GM19324 (cell line): ENCODE measurements at regions not wholly inside any gene's neighbourhood (a gene's known extent, or its start where the extent isn't known, plus 50 kb on each side); places are given as distances from the start of the nearest gene placed in this dataset.
"Not testable (repeated sequence)": the region's sequence is repeated elsewhere in the genome, so short reads cannot be mapped to it uniquely, and the experiment has no call there.

Experiments
- ATAC-seq: cut with Tn5 transposase; IDR thresholded peaks from one replicate; pipeline ENCODE4 v1.9.1; 2021; ENCODE audit warnings: mild to moderate bottlenecking, moderate library complexity; ENCODE audit not compliant: unreplicated experiment, low FRiP score

- ATAC-seq, result not testable (repeated sequence)
Observed at GRCh38 chr13:107782646-107783045, 432.7 kb downstream of the LIG4 start.

- no peak for ATAC-seq
Observed at GRCh38 chr13:107778094-107778493, 437.2 kb downstream of the LIG4 start.

- no peak for ATAC-seq
Observed at GRCh38 chr13:107770541-107770940, 444.8 kb downstream of the LIG4 start.

- ATAC-seq, result no peak
Observed at GRCh38 chr13:107767119-107767518, 448.2 kb downstream of the LIG4 start.

GRCh38 chr13:107765724-107766401 is 449.5 kb downstream of the LIG4 start:
- no peak for ATAC-seq

- no peak for ATAC-seq
Observed at GRCh38 chr13:107764046-107764445, 451.3 kb downstream of the LIG4 start.

GRCh38 chr13:107753748-107754147 is 461.6 kb downstream of the LIG4 start:
- ATAC-seq, result no peak

GRCh38 chr13:107753291-107753690 is 462.0 kb downstream of the LIG4 start:
- no peak for ATAC-seq

- no peak for ATAC-seq
Observed at GRCh38 chr13:107743983-107744382, 471.4 kb downstream of the LIG4 start.

- ATAC-seq, result no peak
Observed at GRCh38 chr13:107743526-107743925, 471.8 kb downstream of the LIG4 start.

GRCh38 chr13:107743100-107743499 is 472.2 kb downstream of the LIG4 start:
- no peak for ATAC-seq

- ATAC-seq, result no peak
Observed at GRCh38 chr13:107742544-107742943, 472.8 kb downstream of the LIG4 start.

GRCh38 chr13:107738004-107738403 is 477.3 kb downstream of the LIG4 start:
- no peak for ATAC-seq

GRCh38 chr13:107736731-107737130 is 478.6 kb downstream of the LIG4 start:
- ATAC-seq, result no peak

- ATAC-seq, result no peak
Observed at GRCh38 chr13:107736170-107736569, 479.2 kb downstream of the LIG4 start.

- ATAC-seq, result no peak
Observed at GRCh38 chr13:107734891-107735625, 480.3 kb downstream of the LIG4 start.

- no peak for ATAC-seq
Observed at GRCh38 chr13:107733276-107733675, 482.1 kb downstream of the LIG4 start.

GRCh38 chr13:107730813-107731212 is 484.5 kb downstream of the LIG4 start:
- ATAC-seq, result no peak

- no peak for ATAC-seq
Observed at GRCh38 chr13:107721125-107721869, 494.0 kb downstream of the LIG4 start.

GRCh38 chr13:107716741-107717140 is 498.6 kb downstream of the LIG4 start:
- no peak for ATAC-seq

GRCh38 chr13:107716241-107716640 is 499.1 kb downstream of the LIG4 start:
- no peak for ATAC-seq
